Neural progenitor cell (in vitro differentiated cells): ENCODE measurements at regions not wholly inside any gene's neighbourhood (a gene's known extent, or its start where the extent isn't known, plus 50 kb on each side); places are given as distances from the start of the nearest gene placed in this dataset.

Experiments
- DNase-seq: peaks from one replicate; pipeline ENCODE4 v3.0.0-alpha.2; 2016; ENCODE audit warnings: low spot score
- H2AFZ ChIP-seq: fragments of 200-600 bp; sonication (generic); replicated peaks from 2 replicates; pipeline ENCODE4 v1.6.1; 2016; ENCODE audit warnings: antibody characterized with exemption
- H3F3A ChIP-seq: fragments of 200-600 bp; sonication (generic); 2 replicates; pipeline ENCODE4 v1.6.1; 2016; ENCODE audit warnings: antibody characterized with exemption, low read depth
- H3K27ac ChIP-seq: fragments of 200-600 bp; sonication (generic); 2 replicates; pipeline ENCODE4 v1.5.1; 2016; ENCODE audit warnings: mild to moderate bottlenecking
- H3K27me3 ChIP-seq: fragments of 200-600 bp; sonication (generic); 2 replicates; pipeline ENCODE4 v1.6.1; 2016; ENCODE audit warnings: mild to moderate bottlenecking, moderate library complexity
- H3K36me3 ChIP-seq: fragments of 200-600 bp; sonication (generic); 2 replicates; pipeline ENCODE4 v1.5.1; 2016
- H3K4me1 ChIP-seq: fragments of 200-600 bp; sonication (generic); 2 replicates; pipeline ENCODE4 v1.6.1; 2016; ENCODE audit warnings: mixed run types
- H3K4me2 ChIP-seq: fragments of 200-600 bp; sonication (generic); 2 replicates; pipeline ENCODE4 v1.6.1; 2016
- H3K4me3 ChIP-seq: fragments of 200-600 bp; sonication (generic); 2 replicates; pipeline ENCODE4 v1.5.1; 2016
- H3K79me2 ChIP-seq: fragments of 200-600 bp; sonication (generic); 2 replicates; pipeline ENCODE4 v1.6.1; 2016; ENCODE audit warnings: low read depth
- H3K9ac ChIP-seq: fragments of 200-600 bp; sonication (generic); 2 replicates; pipeline ENCODE4 v1.6.1; 2016
- H3K9me3 ChIP-seq: fragments of 200-600 bp; sonication (generic); 2 replicates; pipeline ENCODE4 v1.5.1; 2016; ENCODE audit warnings: low read depth
- H4K20me1 ChIP-seq: fragments of 200-600 bp; sonication (generic); 2 replicates; pipeline ENCODE4 v1.6.1; 2016; ENCODE audit warnings: low read depth
- H3K27ac Mint-ChIP-seq: 3 replicates; pipeline ENCODE4 v1.8.0; 2021; ENCODE audit warnings: mixed read lengths
- H3K27me3 Mint-ChIP-seq: 2 replicates; pipeline ENCODE4 v1.8.0; 2022; ENCODE audit warnings: low read depth, mild to moderate bottlenecking, inconsistent platforms, moderate library complexity, mixed read lengths; ENCODE audit not compliant: insufficient read depth
- H3K36me3 Mint-ChIP-seq: 3 replicates; pipeline ENCODE4 v1.8.0; 2021; ENCODE audit warnings: mixed read lengths
- H3K4me1 Mint-ChIP-seq: 3 replicates; pipeline ENCODE4 v1.8.0; 2021; ENCODE audit warnings: mixed read lengths
- H3K4me3 Mint-ChIP-seq: 3 replicates; pipeline ENCODE4 v1.8.0; 2021; ENCODE audit warnings: mild to moderate bottlenecking, moderate library complexity, mixed read lengths
- H3K9me3 Mint-ChIP-seq: 3 replicates; pipeline ENCODE4 v1.8.0; 2020; ENCODE audit warnings: mixed read lengths
- EZH2 ChIP-seq: fragments of 200-600 bp; sonication (generic); IDR thresholded peaks from 2 replicates; pipeline ENCODE4 v1.6.1; 2017; ENCODE audit warnings: antibody characterized with exemption, mild to moderate bottlenecking, moderate library complexity
- EZH2phosphoT487 ChIP-seq: fragments of 200-600 bp; sonication (generic); IDR thresholded peaks from 2 replicates; pipeline ENCODE4 v1.6.1; 2017; ENCODE audit warnings: antibody characterized with exemption
- TF ChIP-seq, protein P1 (sequence below): fragments of 200-600 bp; sonication (generic); IDR thresholded peaks from 2 replicates; pipeline ENCODE4 v1.5.1; 2017; ENCODE audit warnings: antibody characterized with exemption, mild to moderate bottlenecking

- no peak for DNase-seq
- Mint-ChIP-seq H3K27ac (no peak overlapping the region), H3K4me1 (peaks cover 13% of the 10 kb centered on the region), H3K36me3 (no peaks in the 10 kb centered on the region), H3K27me3 (no peaks in the 10 kb centered on the region), H3K9me3 (no peaks in the 10 kb centered on the region), H3K4me3 (no peak overlapping the region)
- Histone ChIP-seq H3K4me3 (no peak overlapping the region), H3K27ac (no peak overlapping the region), H3F3A (no peaks in the 10 kb centered on the region), H3K9me3 (no peaks in the 10 kb centered on the region), H3K4me1 (no peaks in the 10 kb centered on the region), H3K36me3 (no peaks in the 10 kb centered on the region), H3K79me2 (no peaks in the 10 kb centered on the region), H2AFZ (no peak overlapping the region), H3K4me2 (no peak overlapping the region), H4K20me1 (no peaks in the 10 kb centered on the region), H3K27me3 (no peaks in the 10 kb centered on the region), H3K9ac (no peak overlapping the region)
- no peak for TF ChIP-seq EZH2phosphoT487
- TF ChIP-seq EZH2: no peak
- TF ChIP-seq, protein P1, sequence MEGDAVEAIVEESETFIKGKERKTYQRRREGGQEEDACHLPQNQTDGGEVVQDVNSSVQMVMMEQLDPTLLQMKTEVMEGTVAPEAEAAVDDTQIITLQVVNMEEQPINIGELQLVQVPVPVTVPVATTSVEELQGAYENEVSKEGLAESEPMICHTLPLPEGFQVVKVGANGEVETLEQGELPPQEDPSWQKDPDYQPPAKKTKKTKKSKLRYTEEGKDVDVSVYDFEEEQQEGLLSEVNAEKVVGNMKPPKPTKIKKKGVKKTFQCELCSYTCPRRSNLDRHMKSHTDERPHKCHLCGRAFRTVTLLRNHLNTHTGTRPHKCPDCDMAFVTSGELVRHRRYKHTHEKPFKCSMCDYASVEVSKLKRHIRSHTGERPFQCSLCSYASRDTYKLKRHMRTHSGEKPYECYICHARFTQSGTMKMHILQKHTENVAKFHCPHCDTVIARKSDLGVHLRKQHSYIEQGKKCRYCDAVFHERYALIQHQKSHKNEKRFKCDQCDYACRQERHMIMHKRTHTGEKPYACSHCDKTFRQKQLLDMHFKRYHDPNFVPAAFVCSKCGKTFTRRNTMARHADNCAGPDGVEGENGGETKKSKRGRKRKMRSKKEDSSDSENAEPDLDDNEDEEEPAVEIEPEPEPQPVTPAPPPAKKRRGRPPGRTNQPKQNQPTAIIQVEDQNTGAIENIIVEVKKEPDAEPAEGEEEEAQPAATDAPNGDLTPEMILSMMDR: no peak
These were observed 827.6 kb upstream of the AUTS2 start for GRCh38 chr7:68770649-68771048.

- Histone ChIP-seq H2AFZ (no peak overlapping the region), H3K9ac (no peak overlapping the region), H4K20me1 (no peaks in the 10 kb centered on the region), H3K4me3 (no peak overlapping the region), H3K36me3 (no peaks in the 10 kb centered on the region), H3K27ac (no peak overlapping the region), H3K4me2 (no peak overlapping the region), H3F3A (no peaks in the 10 kb centered on the region), H3K27me3 (no peaks in the 10 kb centered on the region), H3K4me1 (no peaks in the 10 kb centered on the region), H3K9me3 (no peaks in the 10 kb centered on the region), H3K79me2 (no peaks in the 10 kb centered on the region)
- Mint-ChIP-seq H3K27me3 (no peaks in the 10 kb centered on the region), H3K27ac (no peak overlapping the region), H3K36me3 (no peaks in the 10 kb centered on the region), H3K9me3 (no peaks in the 10 kb centered on the region), H3K4me3 (no peak overlapping the region), H3K4me1 (no peaks in the 10 kb centered on the region)
- no peak for DNase-seq
- TF ChIP-seq, protein P1: no peak
- no peak for TF ChIP-seq EZH2phosphoT487
- TF ChIP-seq EZH2: no peak
These were observed 821.9 kb upstream of the AUTS2 start for GRCh38 chr7:68776326-68776725.

GRCh38 chr7:68783684-68784083 lies 814.6 kb upstream of the AUTS2 start:
- Mint-ChIP-seq H3K27me3 (peaks cover 8% of the 10 kb centered on the region), H3K9me3 (no peaks in the 10 kb centered on the region), H3K27ac (no peak overlapping the region), H3K4me3 (no peak overlapping the region), H3K36me3 (no peaks in the 10 kb centered on the region), H3K4me1 (peaks cover 17% of the 10 kb centered on the region)
- peaks cover 17% of the 10 kb centered on the region for H3K4me1 ChIP-seq
- no peaks in the 10 kb centered on the region for H3K79me2 ChIP-seq
- TF ChIP-seq EZH2 (no peak), EZH2phosphoT487 (no peak)
- TF ChIP-seq, protein P1: no peak
- no peaks in the 10 kb centered on the region for H3K36me3 ChIP-seq
- H3K27me3 ChIP-seq: no peaks in the 10 kb centered on the region
- H2AFZ ChIP-seq: no peak overlapping the region
- no peak overlapping the region for H3K9ac ChIP-seq
- H3K9me3 ChIP-seq: no peaks in the 10 kb centered on the region
- no peak overlapping the region for H3K4me2 ChIP-seq
- H3K4me3 ChIP-seq: no peak overlapping the region
- H3K27ac ChIP-seq: no peak overlapping the region
- H4K20me1 ChIP-seq: peaks cover 6% of the 10 kb centered on the region
- DNase-seq: no peak
- peaks cover 15% of the 10 kb centered on the region for H3F3A ChIP-seq
